ENCODE measurements at regions not wholly inside any gene's neighbourhood (a gene's known extent, or its start where the extent isn't known, plus 50 kb on each side); places are given as distances from the start of the nearest gene placed in this dataset.

DNA sequence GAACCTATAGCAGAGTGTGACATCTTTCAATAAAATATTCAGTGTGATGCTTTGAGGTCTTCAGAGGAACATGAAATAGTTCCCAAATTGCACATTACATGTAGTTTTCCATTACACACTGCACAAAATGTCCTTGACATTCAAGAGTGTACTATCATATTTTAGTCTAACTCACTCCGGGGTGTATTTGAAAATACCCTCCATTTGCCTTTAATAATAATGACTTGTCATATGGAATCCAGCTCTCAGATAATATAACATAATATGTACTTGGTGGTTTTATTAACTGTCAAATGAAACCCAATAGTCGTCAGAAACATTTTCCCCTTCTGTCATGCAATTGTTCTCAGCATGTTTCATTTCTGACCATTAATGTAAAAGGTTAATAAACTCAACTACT is 176.7 kb upstream of the CDH19 start:
- no peak for TF ChIP-seq POLR2A (IDR thresholded peaks at IDR 0.05)
- TF ChIP-seq, protein P1, sequence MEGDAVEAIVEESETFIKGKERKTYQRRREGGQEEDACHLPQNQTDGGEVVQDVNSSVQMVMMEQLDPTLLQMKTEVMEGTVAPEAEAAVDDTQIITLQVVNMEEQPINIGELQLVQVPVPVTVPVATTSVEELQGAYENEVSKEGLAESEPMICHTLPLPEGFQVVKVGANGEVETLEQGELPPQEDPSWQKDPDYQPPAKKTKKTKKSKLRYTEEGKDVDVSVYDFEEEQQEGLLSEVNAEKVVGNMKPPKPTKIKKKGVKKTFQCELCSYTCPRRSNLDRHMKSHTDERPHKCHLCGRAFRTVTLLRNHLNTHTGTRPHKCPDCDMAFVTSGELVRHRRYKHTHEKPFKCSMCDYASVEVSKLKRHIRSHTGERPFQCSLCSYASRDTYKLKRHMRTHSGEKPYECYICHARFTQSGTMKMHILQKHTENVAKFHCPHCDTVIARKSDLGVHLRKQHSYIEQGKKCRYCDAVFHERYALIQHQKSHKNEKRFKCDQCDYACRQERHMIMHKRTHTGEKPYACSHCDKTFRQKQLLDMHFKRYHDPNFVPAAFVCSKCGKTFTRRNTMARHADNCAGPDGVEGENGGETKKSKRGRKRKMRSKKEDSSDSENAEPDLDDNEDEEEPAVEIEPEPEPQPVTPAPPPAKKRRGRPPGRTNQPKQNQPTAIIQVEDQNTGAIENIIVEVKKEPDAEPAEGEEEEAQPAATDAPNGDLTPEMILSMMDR (IDR thresholded peaks at IDR 0.05), result no peak

Data from lower leg skin (tissue), 3 donors.